ENCODE measurements at regions not wholly inside any gene's neighbourhood (a gene's known extent, or its start where the extent isn't known, plus 50 kb on each side); places are given as distances from the start of the nearest gene placed in this dataset.

GRCh38 chr12:42756841-42757623 lies 167.5 kb upstream of the PRICKLE1 start (continued):
- no peak for TF ChIP-seq ZBTB33 (IDR thresholded peaks at IDR 0.05; ENCODE audit: extremely low read depth, insufficient replicate concordance, low read length)
- TF ChIP-seq SRF (IDR thresholded peaks at IDR 0.05; ENCODE audit: low read depth): no peak
- TF ChIP-seq TCF7L2 (IDR thresholded peaks at IDR 0.05; ENCODE audit: borderline replicate concordance, extremely low read depth, insufficient read depth, insufficient read length): no peak

GRCh38 chr12:42750356-42750755 lies 160.8 kb upstream of the PRICKLE1 start:
- Histone ChIP-seq H3K9me2 (ENCODE audit: insufficient read depth) (no peaks in the 10 kb centered on the region), H3K9ac (ENCODE audit: low read length) (no peak overlapping the region), H3K79me2 (ENCODE audit: insufficient read depth, low read length) (no peaks in the 10 kb centered on the region), H4K20me1 (ENCODE audit: insufficient read depth) (no peaks in the 10 kb centered on the region), H3K36me3 (ENCODE audit: control insufficient read depth in 1 of 2, insufficient read depth in 2 of 2, low read length in 2 of 2) (no peaks in the 10 kb centered on the region), H3K27me3 (ENCODE audit: insufficient read depth, low read length) (no peaks in the 10 kb centered on the region), H3K27ac (ENCODE audit: low read depth, low read length) (no peak overlapping the region), H2AFZ (ENCODE audit: low read depth, low read length, poor library complexity, severe bottlenecking) (no peak overlapping the region), H3K4me3 (replicated peaks in 1 of 2; ENCODE audit: low read depth in 1 of 2, low read length in 2 of 2) (no peak overlapping the region), H3K4me2 (ENCODE audit: low read length) (no peak overlapping the region), H3K9me3 (ENCODE audit: control insufficient read depth in 1 of 2, insufficient read depth in 1 of 2, low read depth in 1 of 2, low read length in 2 of 2) (no peaks in the 10 kb centered on the region), H3K4me1 (ENCODE audit: control insufficient read depth in 1 of 2, insufficient read depth in 2 of 2, low read length in 2 of 2) (peaks cover 0 to under 1% of the 10 kb centered on the region in 2 experiments; a peak in 1 of 4 replicates)
- ChIA-PET RAD21 (ENCODE audit: low non-redundant PET in 1 of 2, low total read pairs in 2 of 2, uncharacterized antibody in 2 of 2, unreplicated experiment in 2 of 2) (no interaction called here), POLR2A (no interaction called here), CTCF (no interaction called here)
- intact Hi-C loops (cut with micrococcal nuclease): no loop called here
- ATAC-seq (no peak), DNase-seq (ENCODE audit: low read depth, low spot score) (no peak)
- no TSS peak for BruUV-seq (replicated peaks)
- TF ChIP-seq SP1 (IDR thresholded peaks at IDR 0.05; ENCODE audit: low read depth): no peak
- no peak for TF ChIP-seq FOSL1 (IDR thresholded peaks at IDR 0.05; ENCODE audit: low read depth)
